Trophoblast cell (in vitro differentiated cells and primary cell): ENCODE measurements at regions not wholly inside any gene's neighbourhood (a gene's known extent, or its start where the extent isn't known, plus 50 kb on each side); places are given as distances from the start of the nearest gene placed in this dataset.
"Not testable (repeated sequence)": the region's sequence is repeated elsewhere in the genome, so short reads cannot be mapped to it uniquely, and the experiment has no call there.

Experiments
- DNase-seq, 2 donors: peaks; one replicate each; pipeline ENCODE4 v3.0.0-alpha.2; 2016
- H2AFZ ChIP-seq: 2 replicates; pipeline ENCODE4 v1.6.1; 2013; ENCODE audit warnings: low read length, moderate library complexity, mild to moderate bottlenecking; ENCODE audit not compliant: insufficient read depth, poor library complexity
- H2AK5ac ChIP-seq: 2 replicates; pipeline ENCODE4 v1.6.1; 2013; ENCODE audit warnings: mild to moderate bottlenecking, low read length
- H2BK120ac ChIP-seq: 2 replicates; pipeline ENCODE4 v1.6.1; 2013; ENCODE audit warnings: low read length, mild to moderate bottlenecking, moderate library complexity; ENCODE audit not compliant: insufficient read depth, poor library complexity
- H2BK12ac ChIP-seq: 2 replicates; pipeline ENCODE4 v1.6.1; 2013; ENCODE audit warnings: mild to moderate bottlenecking, low read length, moderate library complexity
- H2BK5ac ChIP-seq: 2 replicates; pipeline ENCODE4 v1.6.1; 2013; ENCODE audit warnings: low read length, low read depth, moderate library complexity, mild to moderate bottlenecking; ENCODE audit not compliant: poor library complexity
- H3K14ac ChIP-seq: 2 replicates; pipeline ENCODE4 v1.6.1; 2013; ENCODE audit warnings: mild to moderate bottlenecking, low read length
- H3K18ac ChIP-seq: 2 replicates; pipeline ENCODE4 v1.6.1; 2013; ENCODE audit warnings: mild to moderate bottlenecking, low read length
- H3K23ac ChIP-seq: 2 replicates; pipeline ENCODE4 v1.6.1; 2013; ENCODE audit warnings: low read length
- H3K27ac ChIP-seq: 2 replicates; pipeline ENCODE4 v1.5.1; 2013; ENCODE audit warnings: low read depth, mild to moderate bottlenecking, inconsistent platforms, low read length, moderate library complexity
- H3K27me3 ChIP-seq: 2 replicates; pipeline ENCODE4 v1.6.1; 2013; ENCODE audit warnings: inconsistent platforms, mild to moderate bottlenecking, low read length, moderate library complexity; ENCODE audit not compliant: insufficient read depth
- H3K36me3 ChIP-seq, 2 experiments: 1 replicate in 1 of 2; 2 replicates in 1 of 2; pipeline ENCODE4 v1.6.1; 2013; ENCODE audit warnings: low read length in 2 of 2, mild to moderate bottlenecking in 2 of 2, moderate library complexity in 1 of 2; ENCODE audit not compliant: insufficient read depth in 2 of 2, control insufficient read depth in 1 of 2
- H3K4ac ChIP-seq: 2 replicates; pipeline ENCODE4 v1.6.1; 2013; ENCODE audit warnings: low read depth, mild to moderate bottlenecking, low read length, moderate library complexity
- H3K4me1 ChIP-seq, 2 experiments: 1 replicate in 1 of 2; 2 replicates in 1 of 2; pipeline ENCODE4 v1.6.1; 2013; ENCODE audit warnings: low read length in 2 of 2, mild to moderate bottlenecking in 2 of 2, moderate library complexity in 1 of 2; ENCODE audit not compliant: insufficient read depth in 2 of 2, control insufficient read depth in 1 of 2
- H3K4me2 ChIP-seq: 2 replicates; pipeline ENCODE4 v1.6.1; 2013; ENCODE audit warnings: inconsistent platforms, mild to moderate bottlenecking, low read length, moderate library complexity
- H3K4me3 ChIP-seq: 2 replicates; pipeline ENCODE4 v1.5.1; 2013; ENCODE audit warnings: mild to moderate bottlenecking, low read depth, low read length, inconsistent platforms
- H3K79me1 ChIP-seq: one replicate; pipeline ENCODE4 v1.6.1; 2013; ENCODE audit warnings: low read length
- H3K79me2 ChIP-seq: 2 replicates; pipeline ENCODE4 v1.6.1; 2013; ENCODE audit warnings: low read length, mild to moderate bottlenecking; ENCODE audit not compliant: control insufficient read depth, insufficient read depth, poor library complexity
- H3K9ac ChIP-seq: 2 replicates; pipeline ENCODE4 v1.6.1; 2013; ENCODE audit warnings: mild to moderate bottlenecking, low read length
- H3K9me3 ChIP-seq: 2 replicates; pipeline ENCODE4 v1.6.1; 2013; ENCODE audit warnings: low read depth, mild to moderate bottlenecking, control low read depth, inconsistent platforms, low read length; ENCODE audit not compliant: insufficient read depth
- H4K12ac ChIP-seq: 2 replicates; pipeline ENCODE4 v1.6.1; 2013; ENCODE audit warnings: low read depth, mild to moderate bottlenecking, low read length, moderate library complexity
- H4K8ac ChIP-seq: 2 replicates; pipeline ENCODE4 v1.6.1; 2013; ENCODE audit warnings: low read depth, mild to moderate bottlenecking, low read length, moderate library complexity
- H4K91ac ChIP-seq: one replicate; pipeline ENCODE4 v1.6.1; 2013; ENCODE audit warnings: low read depth, mild to moderate bottlenecking, low read length, moderate library complexity
- WGBS: extraction: QIAGEN DNeasy Blood & Tissue Kit; methylation state at CpG from one replicate; pipeline ENCODE4 v1.1.7; 2013; ENCODE audit warnings: missing lambda C conversion rate; ENCODE audit not compliant: insufficient read length, insufficient coverage; ENCODE audit errors: extremely low coverage; 5-methylcytosine and 5-hydroxymethylcytosine counted together

GRCh38 chr2:87223873-87224272 is 202.2 kb upstream of the PLGLB1 start:
- H3K23ac ChIP-seq, H3K27me3 ChIP-seq, H2BK120ac ChIP-seq, H3K18ac ChIP-seq, H3K4ac ChIP-seq, H3K79me2 ChIP-seq, H3K4me3 ChIP-seq, H3K36me3 ChIP-seq, H4K12ac ChIP-seq, H3K9ac ChIP-seq, H3K27ac ChIP-seq, H2AFZ ChIP-seq, H3K9me3 ChIP-seq, H3K4me1 ChIP-seq, H4K91ac ChIP-seq, H3K79me1 ChIP-seq, H3K4me2 ChIP-seq, H2BK5ac ChIP-seq, H4K8ac ChIP-seq, DNase-seq, H3K14ac ChIP-seq, H2AK5ac ChIP-seq, H2BK12ac ChIP-seq: not testable (repeated sequence)
- no CpG with 5 or more reads among the region's 3 CpGs for WGBS

- not testable (repeated sequence) for H3K14ac ChIP-seq, H3K9ac ChIP-seq, H3K23ac ChIP-seq, H3K4ac ChIP-seq, H3K27ac ChIP-seq, H3K4me1 ChIP-seq, H2BK120ac ChIP-seq, H2BK12ac ChIP-seq, H4K8ac ChIP-seq, H2AK5ac ChIP-seq, H3K79me1 ChIP-seq, H3K27me3 ChIP-seq, H3K9me3 ChIP-seq, H3K4me2 ChIP-seq, H2AFZ ChIP-seq, H3K79me2 ChIP-seq, H3K18ac ChIP-seq, H3K36me3 ChIP-seq, H4K12ac ChIP-seq, H4K91ac ChIP-seq, H3K4me3 ChIP-seq, H2BK5ac ChIP-seq
- DNase-seq, result peak in 1 of 2 donors; percentile 1
- WGBS, result no CpG with 5 or more reads among the region's 4 CpGs
Observed at GRCh38 chr2:87229091-87229689, 207.5 kb upstream of the PLGLB1 start.

- H3K4ac ChIP-seq, H3K9me3 ChIP-seq, H3K36me3 ChIP-seq, H3K18ac ChIP-seq, DNase-seq, H3K79me2 ChIP-seq, H3K23ac ChIP-seq, H2AFZ ChIP-seq, H4K8ac ChIP-seq, H3K14ac ChIP-seq, H2AK5ac ChIP-seq, H3K79me1 ChIP-seq, H3K4me1 ChIP-seq, H3K27me3 ChIP-seq, H3K27ac ChIP-seq, H4K12ac ChIP-seq, H2BK5ac ChIP-seq, H2BK120ac ChIP-seq, H4K91ac ChIP-seq, H3K4me2 ChIP-seq, H2BK12ac ChIP-seq, H3K4me3 ChIP-seq, H3K9ac ChIP-seq: not testable (repeated sequence)
- WGBS, result no CpG with 5 or more reads among the region's 4 CpGs
Observed at GRCh38 chr2:87229964-87230363, 208.3 kb upstream of the PLGLB1 start.

- not testable (repeated sequence) for H2BK120ac ChIP-seq, H4K8ac ChIP-seq, H2BK5ac ChIP-seq, H4K12ac ChIP-seq, H3K4ac ChIP-seq, H3K9ac ChIP-seq, H3K27ac ChIP-seq, H2AK5ac ChIP-seq, H3K36me3 ChIP-seq, H3K18ac ChIP-seq, H2BK12ac ChIP-seq, DNase-seq, H3K14ac ChIP-seq, H4K91ac ChIP-seq, H3K79me1 ChIP-seq, H3K79me2 ChIP-seq, H3K23ac ChIP-seq, H3K4me1 ChIP-seq, H3K4me2 ChIP-seq, H3K9me3 ChIP-seq, H2AFZ ChIP-seq, H3K27me3 ChIP-seq, H3K4me3 ChIP-seq
- no CpG with 5 or more reads among the region's 8 CpGs for WGBS
Observed at GRCh38 chr2:87235333-87235981, 213.8 kb upstream of the PLGLB1 start.
